GM21825 (cell line): ENCODE measurements at regions not wholly inside any gene's neighbourhood (a gene's known extent, or its start where the extent isn't known, plus 50 kb on each side); places are given as distances from the start of the nearest gene placed in this dataset.

Experiments
- ATAC-seq: cut with Tn5 transposase; IDR thresholded peaks from one replicate; pipeline ENCODE4 v1.9.1; 2021; ENCODE audit warnings: mild to moderate bottlenecking, moderate library complexity; ENCODE audit not compliant: unreplicated experiment

DNA sequence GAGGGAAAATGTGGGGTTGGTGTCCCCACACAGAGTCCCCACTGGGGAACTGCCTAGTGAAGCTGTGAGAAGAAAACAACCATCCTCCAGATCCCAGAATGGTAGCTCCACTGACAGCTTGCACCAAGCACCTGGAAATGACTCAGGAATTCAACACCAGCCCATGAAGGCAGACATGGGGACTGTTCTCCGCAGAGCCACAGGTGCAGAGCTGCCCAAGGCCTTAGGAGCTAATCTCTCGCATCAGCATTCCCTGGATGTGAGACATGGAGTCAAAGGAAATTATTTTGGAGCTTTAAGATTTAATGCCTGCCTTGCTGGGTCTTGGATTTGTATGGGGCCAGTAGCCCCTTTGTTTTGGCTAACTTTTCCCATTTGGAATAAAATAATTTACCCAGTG, 367.9 kb downstream of the FAM133A start:
- no peak for ATAC-seq

- ATAC-seq: no peak
These were observed 371.7 kb downstream of the FAM133A start for GRCh38 chrX:94045724-94046123.

DNA sequence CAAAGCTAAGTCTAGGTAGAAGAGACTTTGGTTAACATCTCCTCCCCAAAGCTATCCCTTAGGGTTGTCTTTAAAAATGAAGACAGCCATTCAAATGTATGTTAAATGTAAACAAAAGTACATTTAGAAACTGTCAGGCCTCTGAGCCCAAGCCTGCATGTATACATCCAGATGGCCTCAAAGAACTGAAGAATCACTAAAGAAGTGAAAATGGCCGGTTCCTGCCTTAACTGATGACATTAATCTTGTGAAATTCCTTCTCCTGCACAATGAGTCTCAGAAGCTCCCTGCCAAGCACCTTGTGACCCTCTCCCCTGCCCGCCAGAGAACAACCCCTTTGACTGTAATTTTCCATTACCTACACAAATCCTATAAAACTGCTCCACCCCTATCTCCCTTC, 377.9 kb downstream of the FAM133A start:
- ATAC-seq: no peak

- no peak for ATAC-seq
These were observed 379.6 kb downstream of the FAM133A start for GRCh38 chrX:94053575-94053974.

GRCh38 chrX:94057385-94057784, 383.4 kb downstream of the FAM133A start:
- no peak for ATAC-seq

DNA sequence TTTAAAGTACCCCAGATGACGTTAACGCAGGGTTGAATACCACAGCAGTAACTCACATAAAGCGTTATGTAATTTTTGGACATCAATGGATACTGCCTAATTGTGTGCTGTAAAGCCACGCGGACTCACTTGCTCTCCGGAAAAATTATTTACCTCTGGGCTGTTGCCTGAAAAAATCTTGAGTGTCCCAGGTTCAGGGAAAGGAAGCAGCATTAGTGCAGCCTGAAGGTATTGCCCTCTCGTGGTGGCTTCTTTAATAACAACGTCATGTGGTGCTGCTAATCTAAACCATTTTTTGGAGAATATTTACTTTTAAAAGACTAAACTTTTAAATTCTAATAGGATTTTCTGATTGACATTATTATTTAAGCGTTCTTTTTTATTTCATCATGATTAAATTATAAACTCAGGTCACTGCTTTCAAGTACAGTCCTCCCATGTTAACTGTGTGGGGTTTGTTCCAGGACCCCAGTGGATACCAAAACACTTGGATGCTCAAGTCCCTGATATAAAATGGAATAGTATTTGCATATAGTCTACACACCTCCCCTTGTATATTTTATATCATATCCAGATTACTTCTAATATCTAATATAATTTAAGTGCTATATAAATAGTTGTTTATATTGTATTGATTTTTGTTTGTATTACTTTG, 384.8 kb downstream of the FAM133A start:
- no peak for ATAC-seq

DNA sequence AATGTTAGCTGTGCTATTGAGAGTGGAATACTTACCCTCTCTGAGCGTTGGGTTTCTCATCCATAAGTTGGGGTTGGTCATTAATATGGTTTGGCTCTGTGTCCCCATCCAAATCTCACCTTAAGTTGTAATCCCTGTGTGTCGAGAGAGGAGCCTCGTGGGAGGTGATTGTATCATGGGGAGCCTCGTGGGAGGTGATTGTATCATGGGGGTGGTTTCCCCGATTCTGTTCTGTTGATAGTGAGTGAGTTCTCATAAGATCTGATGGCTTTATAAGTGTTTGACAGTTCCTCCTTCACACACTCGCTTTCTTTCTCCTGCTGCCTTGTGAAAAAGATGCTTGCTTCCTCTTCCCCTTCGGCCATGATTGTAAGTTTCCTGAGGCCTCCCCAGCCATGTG, 391.1 kb downstream of the FAM133A start:
- no peak for ATAC-seq

DNA sequence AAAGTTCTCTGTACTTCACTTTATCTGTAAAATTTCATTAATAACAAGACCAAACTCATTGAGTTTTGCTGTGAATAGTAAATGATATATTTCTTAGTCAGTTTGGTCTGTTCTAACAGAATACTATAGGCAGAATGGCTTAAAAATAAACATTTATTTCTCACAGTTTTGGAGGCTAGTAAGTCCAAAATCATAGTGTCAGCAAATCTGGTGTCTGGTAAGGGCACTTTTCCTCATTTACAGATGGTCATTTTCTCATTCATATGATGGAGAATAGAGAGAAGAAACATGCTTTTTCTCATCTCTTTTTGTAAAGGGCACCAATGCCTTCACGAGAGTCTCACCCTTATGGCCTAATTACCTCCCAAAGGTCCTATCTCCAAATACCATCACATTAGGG, 415.1 kb downstream of the FAM133A start:
- ATAC-seq: no peak

GRCh38 chrX:94097868-94098267, 423.9 kb downstream of the FAM133A start:
- ATAC-seq: no peak

DNA sequence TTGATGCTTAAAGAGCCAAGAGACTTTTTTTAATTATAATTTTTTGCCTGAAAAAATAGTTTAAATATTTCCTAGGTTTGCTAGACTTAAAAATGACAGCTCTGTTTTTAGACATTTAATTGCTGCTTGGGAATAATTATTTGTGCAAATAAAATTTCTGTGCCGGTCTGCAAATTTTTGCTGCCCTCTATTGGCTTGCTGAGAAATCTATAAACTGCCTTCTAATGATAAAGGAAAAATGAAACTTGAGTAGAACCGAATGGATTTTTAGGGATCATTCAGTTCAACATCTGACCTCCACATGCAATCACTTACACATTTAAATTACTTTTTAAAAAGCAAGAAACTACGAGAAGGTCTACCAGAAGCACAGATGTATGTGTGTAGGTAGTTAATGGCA, 434.0 kb downstream of the FAM133A start:
- no peak for ATAC-seq

GRCh38 chrX:94114362-94114761, 440.4 kb downstream of the FAM133A start:
- ATAC-seq: no peak

DNA sequence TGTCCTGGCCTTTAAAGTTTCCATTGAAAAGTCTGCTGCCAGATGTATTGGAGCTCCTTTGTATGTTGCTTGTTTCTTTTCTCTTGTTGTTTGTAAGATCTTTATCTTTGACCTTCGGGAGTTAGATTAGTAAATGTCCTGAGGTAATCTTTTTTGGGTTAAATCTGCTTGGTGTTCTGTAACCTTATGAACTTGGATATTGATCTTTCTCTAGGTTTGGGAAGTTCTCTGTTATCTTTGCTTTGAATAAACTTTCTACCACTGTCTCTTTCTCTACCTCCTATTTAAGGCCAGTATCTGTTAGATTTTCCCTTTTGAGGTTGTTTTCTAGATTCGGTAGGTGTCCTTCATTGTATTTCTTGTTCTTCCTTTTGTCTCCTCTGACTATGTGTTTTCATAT, 447.8 kb downstream of the FAM133A start:
- ATAC-seq: no peak

- no peak for ATAC-seq
These were observed 449.1 kb downstream of the FAM133A start for GRCh38 chrX:94123062-94123461.

DNA sequence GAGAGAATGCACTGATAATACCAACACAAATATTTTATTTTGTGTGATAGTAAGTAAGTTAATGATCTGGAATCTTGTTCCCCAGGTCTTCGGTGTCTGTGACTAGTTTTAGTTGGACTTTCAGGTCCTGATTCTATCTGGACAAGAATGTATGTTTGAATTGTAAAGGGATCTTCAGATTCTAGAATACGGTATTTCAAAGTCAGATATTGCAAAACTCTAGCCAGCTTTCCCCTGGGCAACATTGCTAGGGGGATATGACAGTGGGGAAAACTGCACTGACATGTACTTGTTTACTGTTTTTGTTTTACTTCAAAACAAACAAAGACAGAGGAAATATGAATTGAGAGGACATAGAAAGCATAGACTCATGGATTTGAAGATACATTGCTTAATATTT, 489.0 kb downstream of the FAM133A start:
- no peak for ATAC-seq

- ATAC-seq: no peak
These were observed 504.3 kb downstream of the FAM133A start for GRCh38 chrX:94178145-94178788.

DNA sequence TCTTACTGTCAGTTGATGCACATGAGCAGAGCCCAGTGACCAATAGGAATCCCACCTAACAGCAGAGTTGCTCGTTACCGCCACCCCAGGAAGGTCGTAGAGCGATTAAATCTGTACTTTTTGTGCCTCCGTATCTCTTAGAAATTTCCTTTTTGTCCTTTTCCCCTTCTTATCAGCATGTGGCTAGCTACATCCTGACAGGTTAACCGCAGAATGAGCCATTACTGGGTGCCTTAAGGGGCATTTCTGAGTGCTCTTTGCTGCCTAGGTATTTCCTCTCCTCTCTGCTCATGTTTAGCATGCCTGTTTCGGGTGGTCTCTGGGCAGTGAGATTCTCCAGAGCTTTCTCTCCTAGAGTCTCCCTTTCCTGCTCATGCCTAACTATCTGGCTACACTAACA, 530.5 kb downstream of the FAM133A start:
- ATAC-seq: no peak

DNA sequence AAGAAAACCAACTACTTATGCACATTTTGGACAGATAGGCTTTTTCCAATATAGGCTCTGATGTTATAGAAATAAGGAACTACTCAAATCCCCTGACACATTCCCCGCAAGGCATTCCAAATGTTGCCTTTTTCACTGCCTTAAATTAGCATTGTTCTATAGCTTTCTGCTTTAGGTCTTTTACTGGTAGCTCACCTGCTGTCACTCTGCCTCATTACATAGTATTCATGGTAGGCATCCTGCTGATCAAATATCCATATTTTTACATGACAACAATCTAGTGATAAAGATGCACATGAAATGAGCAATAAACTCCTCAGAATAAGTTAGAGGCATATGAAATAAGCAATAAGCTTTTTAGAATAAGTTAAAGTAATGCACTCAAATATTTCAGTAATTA, 542.7 kb downstream of the FAM133A start:
- no peak for ATAC-seq

DNA sequence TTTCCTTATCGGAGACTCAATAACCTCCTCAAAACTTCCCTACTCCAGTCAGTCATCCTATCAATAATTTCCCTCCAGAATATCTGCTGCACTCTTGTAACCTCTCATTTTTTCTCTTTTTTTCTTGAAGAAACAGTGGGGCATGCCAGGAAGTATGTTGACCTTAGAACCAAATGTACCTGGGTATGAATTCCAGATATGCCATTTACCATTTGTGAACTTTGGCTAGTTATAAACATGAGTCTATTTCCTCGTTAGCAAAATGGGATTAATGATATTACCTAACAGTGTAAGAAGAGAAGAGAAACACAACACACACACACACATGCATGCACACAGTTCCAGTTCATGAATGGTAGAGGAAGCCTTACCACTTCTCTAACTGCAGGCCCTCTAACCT, 578.2 kb downstream of the FAM133A start:
- no peak for ATAC-seq

- no peak for ATAC-seq
These were observed 582.4 kb downstream of the FAM133A start for GRCh38 chrX:94256396-94256795.

DNA sequence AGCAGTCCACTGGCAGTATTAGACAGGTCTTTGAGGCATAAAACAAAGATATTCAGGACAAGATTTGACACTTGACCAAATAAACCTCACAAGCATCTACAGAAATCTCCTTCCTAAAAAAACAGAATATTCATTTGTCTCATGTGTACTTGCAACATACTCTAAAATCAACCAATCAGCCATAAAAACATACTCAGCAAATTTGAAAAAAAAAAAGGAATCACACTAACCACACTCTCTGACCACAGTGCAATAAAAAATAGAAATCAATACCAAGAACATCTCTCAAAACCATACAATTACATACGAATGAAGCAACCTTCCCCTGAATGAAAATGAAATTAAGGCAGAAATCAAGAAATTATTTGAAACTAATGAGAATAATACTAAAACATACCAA, 591.3 kb downstream of the FAM133A start:
- no peak for ATAC-seq

DNA sequence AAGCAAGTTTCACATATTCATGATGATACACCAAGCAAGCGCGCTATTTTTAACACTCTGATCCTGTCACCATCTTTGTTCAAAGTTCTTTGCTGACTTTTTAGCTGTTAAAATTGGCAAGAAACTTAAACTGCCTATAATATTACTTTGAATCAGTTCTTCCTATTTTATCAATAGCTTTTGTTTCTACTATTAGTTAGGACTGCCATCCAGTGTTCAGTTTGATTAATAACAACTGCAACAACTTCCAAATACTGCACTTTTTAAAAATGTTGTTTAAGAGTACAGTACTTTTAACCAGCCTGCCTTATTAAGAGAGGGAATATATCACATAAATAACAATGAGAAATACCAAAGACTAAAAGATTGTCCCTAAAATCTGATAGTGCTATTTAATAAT, 614.3 kb downstream of the FAM133A start:
- no peak for ATAC-seq

GRCh38 chrX:94288972-94289371, 615.0 kb downstream of the FAM133A start:
- no peak for ATAC-seq

DNA sequence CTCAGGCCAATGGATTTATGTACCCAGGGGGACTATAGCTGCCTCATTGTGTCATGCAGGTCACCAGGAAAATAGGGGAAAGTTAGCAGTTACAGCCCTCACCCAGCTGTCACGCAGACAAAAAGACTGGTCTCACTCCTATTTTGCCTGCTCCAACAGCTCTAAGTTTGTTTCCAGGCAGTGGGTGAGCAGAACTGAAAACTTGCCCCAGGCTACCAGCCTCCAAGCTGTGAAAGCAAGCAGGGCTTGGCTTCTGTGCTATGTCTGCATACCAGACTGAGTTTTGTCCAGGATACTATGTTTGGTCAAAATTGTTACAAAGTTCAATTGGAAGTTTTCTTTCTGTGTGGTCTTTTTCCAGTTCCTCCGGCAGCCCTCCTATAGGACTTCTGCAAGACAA, 628.4 kb downstream of the FAM133A start:
- ATAC-seq: no peak
